ENCODE measurements at regions not wholly inside any gene's neighbourhood (a gene's known extent, or its start where the extent isn't known, plus 50 kb on each side); places are given as distances from the start of the nearest gene placed in this dataset.

DNA sequence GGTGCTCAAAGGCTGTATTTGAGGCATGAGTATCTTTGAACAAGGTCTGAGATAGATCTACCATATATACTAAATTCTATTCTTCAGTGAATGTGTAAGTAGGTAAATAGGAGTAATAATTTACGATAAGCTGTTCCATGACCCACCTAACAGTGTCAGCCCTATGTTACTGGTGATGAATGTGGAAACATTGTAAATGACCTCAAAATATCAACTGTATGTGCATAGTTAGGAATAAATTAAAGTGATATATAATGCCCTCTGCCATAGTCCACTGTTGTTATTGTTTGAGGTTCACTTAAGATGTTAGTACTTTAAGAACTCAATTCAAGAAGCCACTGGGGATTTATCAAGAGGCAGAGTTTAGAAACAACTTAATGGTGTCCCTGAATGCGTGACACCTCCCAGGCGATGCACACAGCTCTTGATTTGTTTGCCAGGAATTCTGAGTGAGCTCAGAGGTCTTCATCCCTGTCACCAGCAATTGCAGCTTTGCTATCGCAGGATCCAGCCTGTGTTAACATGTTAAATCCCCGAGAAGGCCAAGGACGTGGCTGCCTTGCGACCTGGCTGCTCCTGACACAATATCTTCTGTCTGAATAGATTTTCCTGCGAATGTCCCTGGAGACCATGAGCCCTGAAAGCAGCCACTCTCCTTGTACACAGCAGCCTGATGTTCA lies 104.9 kb downstream of the KLF6 start:
- TF ChIP-seq, protein P1, sequence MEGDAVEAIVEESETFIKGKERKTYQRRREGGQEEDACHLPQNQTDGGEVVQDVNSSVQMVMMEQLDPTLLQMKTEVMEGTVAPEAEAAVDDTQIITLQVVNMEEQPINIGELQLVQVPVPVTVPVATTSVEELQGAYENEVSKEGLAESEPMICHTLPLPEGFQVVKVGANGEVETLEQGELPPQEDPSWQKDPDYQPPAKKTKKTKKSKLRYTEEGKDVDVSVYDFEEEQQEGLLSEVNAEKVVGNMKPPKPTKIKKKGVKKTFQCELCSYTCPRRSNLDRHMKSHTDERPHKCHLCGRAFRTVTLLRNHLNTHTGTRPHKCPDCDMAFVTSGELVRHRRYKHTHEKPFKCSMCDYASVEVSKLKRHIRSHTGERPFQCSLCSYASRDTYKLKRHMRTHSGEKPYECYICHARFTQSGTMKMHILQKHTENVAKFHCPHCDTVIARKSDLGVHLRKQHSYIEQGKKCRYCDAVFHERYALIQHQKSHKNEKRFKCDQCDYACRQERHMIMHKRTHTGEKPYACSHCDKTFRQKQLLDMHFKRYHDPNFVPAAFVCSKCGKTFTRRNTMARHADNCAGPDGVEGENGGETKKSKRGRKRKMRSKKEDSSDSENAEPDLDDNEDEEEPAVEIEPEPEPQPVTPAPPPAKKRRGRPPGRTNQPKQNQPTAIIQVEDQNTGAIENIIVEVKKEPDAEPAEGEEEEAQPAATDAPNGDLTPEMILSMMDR (conservative IDR thresholded peaks at IDR 0.05; ENCODE audit: low read depth, low read length) = no peak
- TF ChIP-seq EZH2phosphoT487 (IDR thresholded peaks at IDR 0.05; ENCODE audit: borderline replicate concordance, low read length) = no peak

Data from PC-3 (cell line).